Immature natural killer cell (primary cell): ENCODE measurements at regions not wholly inside any gene's neighbourhood (a gene's known extent, or its start where the extent isn't known, plus 50 kb on each side); places are given as distances from the start of the nearest gene placed in this dataset.
"Not testable (repeated sequence)": the region's sequence is repeated elsewhere in the genome, so short reads cannot be mapped to it uniquely, and the experiment has no call there.

ENCODE experiments used
- DNase-seq, 3 donors: peaks; one replicate each; pipeline ENCODE4 v3.0.0; 2022; ENCODE audit warnings: mixed read lengths in 1 of 3
- H3K27ac Mint-ChIP-seq, 6 donors: one replicate each; pipeline ENCODE4 v1.8.0; 2020; ENCODE audit warnings: mixed read lengths in 6 of 6, mild to moderate bottlenecking in 5 of 6, inconsistent platforms in 4 of 6, moderate library complexity in 3 of 6
- H3K27me3 Mint-ChIP-seq, 3 donors: one replicate each; pipeline ENCODE4 v1.8.0; 2020 to 2021; ENCODE audit warnings: low read depth in 3 of 3, mild to moderate bottlenecking in 3 of 3, mixed read lengths in 3 of 3, moderate library complexity in 3 of 3, inconsistent platforms in 1 of 3
- H3K36me3 Mint-ChIP-seq, 3 donors: one replicate each; pipeline ENCODE4 v1.8.0; 2020; ENCODE audit warnings: mixed read lengths in 3 of 3, inconsistent platforms in 2 of 3, mild to moderate bottlenecking in 2 of 3
- H3K4me1 Mint-ChIP-seq, 2 donors: one replicate each; pipeline ENCODE4 v1.8.0; 2020; ENCODE audit warnings: inconsistent platforms in 2 of 2, mild to moderate bottlenecking in 2 of 2, mixed read lengths in 2 of 2, moderate library complexity in 1 of 2
- H3K4me3 Mint-ChIP-seq, 5 donors: one replicate each; pipeline ENCODE4 v1.8.0; 2020; ENCODE audit warnings: mild to moderate bottlenecking in 5 of 5, mixed read lengths in 5 of 5, inconsistent platforms in 3 of 5, moderate library complexity in 3 of 5
- H3K9me3 Mint-ChIP-seq, 6 donors: one replicate each; pipeline ENCODE4 v1.8.0; 2020; ENCODE audit warnings: mild to moderate bottlenecking in 6 of 6, mixed read lengths in 6 of 6, inconsistent platforms in 4 of 6, moderate library complexity in 3 of 6

GRCh38 chr9:103193992-103194391, 198.9 kb downstream of the CYLC2 start:
- Mint-ChIP-seq H3K27ac (no peak overlapping the region), H3K4me1 (no peaks in the 10 kb centered on the region), H3K36me3 (no peaks in the 10 kb centered on the region), H3K9me3 (peaks cover 1 to 53% (median 18%) of the 10 kb centered on the region in 6 donors), H3K27me3 (no peaks in the 10 kb centered on the region), H3K4me3 (no peak overlapping the region)
- DNase-seq = no peak

GRCh38 chr9:103203172-103203571, 208.0 kb downstream of the CYLC2 start:
- H3K36me3 Mint-ChIP-seq = no peaks in the 10 kb centered on the region

GRCh38 chr9:103205881-103206585, 210.9 kb downstream of the CYLC2 start:
- not testable (repeated sequence) for H3K36me3 Mint-ChIP-seq, H3K4me3 Mint-ChIP-seq, H3K27ac Mint-ChIP-seq, H3K27me3 Mint-ChIP-seq, DNase-seq, H3K4me1 Mint-ChIP-seq
- H3K9me3 Mint-ChIP-seq = peaks cover 9 to 55% (median 37%) of the 10 kb centered on the region in 6 donors

More at GRCh38 chr9:103203172-103203571, 208.0 kb downstream of the CYLC2 start:
- no peak for DNase-seq
- H3K27ac Mint-ChIP-seq = no peak overlapping the region
- H3K4me3 Mint-ChIP-seq = no peak overlapping the region
- H3K27me3 Mint-ChIP-seq = no peaks in the 10 kb centered on the region
- peaks cover 1 to 39% (median 23%) of the 10 kb centered on the region in 6 donors for H3K9me3 Mint-ChIP-seq
- H3K4me1 Mint-ChIP-seq = no peaks in the 10 kb centered on the region

- H3K9me3 Mint-ChIP-seq = peaks cover 11 to 76% (median 43%) of the 10 kb centered on the region in 6 donors
- no peaks in the 10 kb centered on the region for H3K4me1 Mint-ChIP-seq
- no peak overlapping the region for H3K4me3 Mint-ChIP-seq
- no peak for DNase-seq
- H3K27ac Mint-ChIP-seq = no peak overlapping the region
- H3K27me3 Mint-ChIP-seq = peaks cover 0 to 4% (median 0%) of the 10 kb centered on the region in 3 donors
- H3K36me3 Mint-ChIP-seq = peaks cover 0 to 4% (median 3%) of the 10 kb centered on the region in 3 donors
Observed at GRCh38 chr9:103210607-103211006, 215.5 kb downstream of the CYLC2 start.

- Mint-ChIP-seq H3K36me3 (peaks cover 0 to 4% (median 0%) of the 10 kb centered on the region in 3 donors), H3K27me3 (peaks cover 0 to 4% (median 0%) of the 10 kb centered on the region in 3 donors), H3K27ac (no peak overlapping the region), H3K4me3 (no peak overlapping the region), H3K4me1 (no peaks in the 10 kb centered on the region), H3K9me3 (peaks cover 14 to 66% (median 38%) of the 10 kb centered on the region in 6 donors)
- no peak for DNase-seq
Observed at GRCh38 chr9:103215197-103215596, 220.1 kb downstream of the CYLC2 start.

- no peaks in the 10 kb centered on the region for H3K36me3 Mint-ChIP-seq
- H3K27me3 Mint-ChIP-seq = peaks cover 0 to 3% (median 2%) of the 10 kb centered on the region in 3 donors
- no peak overlapping the region for H3K4me3 Mint-ChIP-seq
- H3K4me1 Mint-ChIP-seq = no peaks in the 10 kb centered on the region
- DNase-seq = no peak
- H3K27ac Mint-ChIP-seq = no peak overlapping the region
- peaks cover 0 to 36% (median 12%) of the 10 kb centered on the region in 6 donors for H3K9me3 Mint-ChIP-seq
Observed at GRCh38 chr9:103225702-103226646, 230.8 kb downstream of the CYLC2 start.

GRCh38 chr9:103226647-103227013, 231.5 kb downstream of the CYLC2 start:
- no peak for DNase-seq
- Mint-ChIP-seq H3K36me3 (no peaks in the 10 kb centered on the region), H3K9me3 (peaks cover 0 to 35% (median 12%) of the 10 kb centered on the region in 6 donors), H3K27ac (no peak overlapping the region), H3K27me3 (peaks cover 0 to 2% (median 2%) of the 10 kb centered on the region in 3 donors), H3K4me1 (no peaks in the 10 kb centered on the region), H3K4me3 (no peak overlapping the region)

GRCh38 chr9:103237571-103238109, 242.5 kb downstream of the CYLC2 start:
- not testable (repeated sequence) for H3K36me3 Mint-ChIP-seq, H3K4me3 Mint-ChIP-seq, H3K27me3 Mint-ChIP-seq, H3K4me1 Mint-ChIP-seq, H3K27ac Mint-ChIP-seq, DNase-seq
- H3K9me3 Mint-ChIP-seq = peaks cover 13 to 41% (median 31%) of the 10 kb centered on the region in 6 donors

- Mint-ChIP-seq H3K4me1 (no peaks in the 10 kb centered on the region), H3K4me3 (no peak overlapping the region), H3K27me3 (peaks cover 0 to 2% (median 0%) of the 10 kb centered on the region in 3 donors), H3K36me3 (no peaks in the 10 kb centered on the region), H3K9me3 (peaks cover 4 to 19% (median 11%) of the 10 kb centered on the region in 6 donors), H3K27ac (no peak overlapping the region)
- DNase-seq = no peak
Observed at GRCh38 chr9:103242025-103242424, 246.9 kb downstream of the CYLC2 start.

GRCh38 chr9:103242486-103242885, 247.4 kb downstream of the CYLC2 start:
- no peak overlapping the region for H3K4me3 Mint-ChIP-seq
- H3K9me3 Mint-ChIP-seq = peaks cover 4 to 17% (median 10%) of the 10 kb centered on the region in 6 donors
- no peaks in the 10 kb centered on the region for H3K4me1 Mint-ChIP-seq
- H3K36me3 Mint-ChIP-seq = no peaks in the 10 kb centered on the region
- DNase-seq = no peak
- H3K27me3 Mint-ChIP-seq = peaks cover 0 to 2% (median 0%) of the 10 kb centered on the region in 3 donors
- H3K27ac Mint-ChIP-seq = no peak overlapping the region

GRCh38 chr9:103243553-103243952, 248.4 kb downstream of the CYLC2 start:
- no peak overlapping the region for H3K27ac Mint-ChIP-seq
- peaks cover 4 to 21% (median 11%) of the 10 kb centered on the region in 6 donors for H3K9me3 Mint-ChIP-seq
- no peaks in the 10 kb centered on the region for H3K4me1 Mint-ChIP-seq
- H3K27me3 Mint-ChIP-seq = peaks cover 0 to 2% (median 0%) of the 10 kb centered on the region in 3 donors
- no peaks in the 10 kb centered on the region for H3K36me3 Mint-ChIP-seq
- no peak for DNase-seq
- H3K4me3 Mint-ChIP-seq = no peak overlapping the region

GRCh38 chr9:103245369-103245768, 250.2 kb downstream of the CYLC2 start:
- Mint-ChIP-seq H3K27me3 (peaks cover 0 to 2% (median 0%) of the 10 kb centered on the region in 3 donors), H3K4me3 (no peak overlapping the region), H3K36me3 (no peaks in the 10 kb centered on the region), H3K4me1 (no peaks in the 10 kb centered on the region), H3K27ac (no peak overlapping the region), H3K9me3 (peaks cover 4 to 20% (median 11%) of the 10 kb centered on the region in 6 donors)
- no peak for DNase-seq

GRCh38 chr9:103261951-103262350, 266.8 kb downstream of the CYLC2 start:
- DNase-seq = no peak
- Mint-ChIP-seq H3K4me3 (no peak overlapping the region), H3K36me3 (peaks cover 0 to 5% (median 2%) of the 10 kb centered on the region in 3 donors), H3K9me3 (peaks cover 15 to 40% (median 21%) of the 10 kb centered on the region in 6 donors), H3K27ac (no peak overlapping the region), H3K27me3 (peaks cover 0 to 1% (median 0%) of the 10 kb centered on the region in 3 donors), H3K4me1 (no peaks in the 10 kb centered on the region)

- no peak for DNase-seq
- Mint-ChIP-seq H3K4me3 (no peak overlapping the region), H3K36me3 (no peaks in the 10 kb centered on the region), H3K9me3 (peaks cover 5 to 29% (median 14%) of the 10 kb centered on the region in 6 donors), H3K27me3 (peaks cover 0 to 2% (median 0%) of the 10 kb centered on the region in 3 donors), H3K27ac (no peak overlapping the region), H3K4me1 (no peaks in the 10 kb centered on the region)
Observed at GRCh38 chr9:103266064-103266463, 270.9 kb downstream of the CYLC2 start.
